ENCODE measurements at regions not wholly inside any gene's neighbourhood (a gene's known extent, or its start where the extent isn't known, plus 50 kb on each side); places are given as distances from the start of the nearest gene placed in this dataset.

DNA sequence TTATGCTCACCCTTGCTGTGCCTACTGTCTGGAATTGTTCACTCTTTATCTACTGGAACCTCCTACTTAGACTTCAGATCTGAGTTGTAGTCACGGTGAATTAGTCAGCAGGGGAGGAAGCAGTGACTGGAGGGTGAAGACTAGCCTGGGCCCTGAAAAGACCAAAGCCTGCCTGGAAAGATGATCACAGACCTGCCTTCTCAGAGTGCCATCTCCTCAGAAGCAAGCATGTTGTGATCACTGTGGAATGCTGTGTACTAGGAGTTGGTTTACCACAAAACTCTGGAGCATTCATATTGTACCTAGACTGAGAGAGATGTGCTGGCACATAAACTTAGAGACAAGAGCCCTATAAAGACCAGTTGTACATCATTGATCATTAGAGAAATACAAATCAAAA, 100.7 kb upstream of the SCN10A start:
- TF ChIP-seq, protein P1, sequence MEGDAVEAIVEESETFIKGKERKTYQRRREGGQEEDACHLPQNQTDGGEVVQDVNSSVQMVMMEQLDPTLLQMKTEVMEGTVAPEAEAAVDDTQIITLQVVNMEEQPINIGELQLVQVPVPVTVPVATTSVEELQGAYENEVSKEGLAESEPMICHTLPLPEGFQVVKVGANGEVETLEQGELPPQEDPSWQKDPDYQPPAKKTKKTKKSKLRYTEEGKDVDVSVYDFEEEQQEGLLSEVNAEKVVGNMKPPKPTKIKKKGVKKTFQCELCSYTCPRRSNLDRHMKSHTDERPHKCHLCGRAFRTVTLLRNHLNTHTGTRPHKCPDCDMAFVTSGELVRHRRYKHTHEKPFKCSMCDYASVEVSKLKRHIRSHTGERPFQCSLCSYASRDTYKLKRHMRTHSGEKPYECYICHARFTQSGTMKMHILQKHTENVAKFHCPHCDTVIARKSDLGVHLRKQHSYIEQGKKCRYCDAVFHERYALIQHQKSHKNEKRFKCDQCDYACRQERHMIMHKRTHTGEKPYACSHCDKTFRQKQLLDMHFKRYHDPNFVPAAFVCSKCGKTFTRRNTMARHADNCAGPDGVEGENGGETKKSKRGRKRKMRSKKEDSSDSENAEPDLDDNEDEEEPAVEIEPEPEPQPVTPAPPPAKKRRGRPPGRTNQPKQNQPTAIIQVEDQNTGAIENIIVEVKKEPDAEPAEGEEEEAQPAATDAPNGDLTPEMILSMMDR (IDR thresholded peaks at IDR 0.05): no peak
- no peak for TF ChIP-seq EZH2 (IDR thresholded peaks at IDR 0.05; ENCODE audit: borderline replicate concordance, insufficient read depth, low read depth, low read length, poor library complexity, severe bottlenecking)

Measured in B cell (primary cell).